ENCODE measurements at regions not wholly inside any gene's neighbourhood (a gene's known extent, or its start where the extent isn't known, plus 50 kb on each side); places are given as distances from the start of the nearest gene placed in this dataset.
"Not testable (repeated sequence)": the region's sequence is repeated elsewhere in the genome, so short reads cannot be mapped to it uniquely, and the experiment has no call there.

DNA sequence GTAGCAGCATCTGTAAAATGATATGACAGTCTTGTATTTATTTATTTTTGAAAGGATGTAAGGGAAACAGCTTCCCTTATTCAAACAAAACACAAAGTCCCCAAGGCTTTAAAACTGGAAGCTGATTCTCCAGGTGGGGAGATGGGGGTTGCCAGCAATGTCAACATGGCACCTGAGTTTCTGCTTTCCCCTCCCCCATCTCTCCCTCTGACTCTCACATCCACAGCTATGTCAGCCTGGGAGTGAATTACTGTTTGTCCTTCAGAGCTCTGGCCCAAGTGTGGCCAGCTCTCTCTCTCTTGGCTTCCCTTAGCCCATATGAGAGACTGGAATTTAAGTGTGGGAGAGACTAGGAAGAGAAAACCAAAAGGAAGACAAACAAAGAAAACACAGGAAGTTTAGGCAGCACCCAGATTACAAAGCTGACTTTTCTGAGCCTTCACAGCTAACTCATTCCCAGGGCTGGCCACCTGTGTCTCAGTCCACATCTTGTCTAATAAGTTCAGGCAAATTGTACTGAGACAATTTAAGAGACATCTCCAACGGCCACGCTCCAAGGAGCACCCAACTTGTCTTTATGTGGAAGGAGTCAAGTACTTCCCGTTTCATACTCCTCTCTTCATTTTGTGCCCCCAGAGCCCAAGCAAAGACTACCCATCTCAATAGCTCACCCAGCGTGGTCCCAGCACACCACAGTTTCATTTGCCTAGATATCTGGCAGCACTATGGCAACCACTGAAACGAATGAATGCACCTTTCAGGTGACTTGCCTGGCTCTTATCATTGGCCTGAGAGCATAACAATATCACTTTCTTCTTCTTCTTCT, 69.2 kb downstream of the SOX9 start:
- Histone ChIP-seq H3K9ac (ENCODE audit: low read depth in 2 of 2, low read length in 2 of 2) (no peak overlapping the region), H3K4me1 (no peaks in the 10 kb centered on the region), H3K27ac (no peak overlapping the region), H3K4me3 (no peak overlapping the region), H3K27me3 (no peaks in the 10 kb centered on the region), H3K36me3 (no peaks in the 10 kb centered on the region), H3K9me3 (no peaks in the 10 kb centered on the region)
- intact Hi-C loops (cut with DNase I): no loop called here
- TF ChIP-seq, protein P1, sequence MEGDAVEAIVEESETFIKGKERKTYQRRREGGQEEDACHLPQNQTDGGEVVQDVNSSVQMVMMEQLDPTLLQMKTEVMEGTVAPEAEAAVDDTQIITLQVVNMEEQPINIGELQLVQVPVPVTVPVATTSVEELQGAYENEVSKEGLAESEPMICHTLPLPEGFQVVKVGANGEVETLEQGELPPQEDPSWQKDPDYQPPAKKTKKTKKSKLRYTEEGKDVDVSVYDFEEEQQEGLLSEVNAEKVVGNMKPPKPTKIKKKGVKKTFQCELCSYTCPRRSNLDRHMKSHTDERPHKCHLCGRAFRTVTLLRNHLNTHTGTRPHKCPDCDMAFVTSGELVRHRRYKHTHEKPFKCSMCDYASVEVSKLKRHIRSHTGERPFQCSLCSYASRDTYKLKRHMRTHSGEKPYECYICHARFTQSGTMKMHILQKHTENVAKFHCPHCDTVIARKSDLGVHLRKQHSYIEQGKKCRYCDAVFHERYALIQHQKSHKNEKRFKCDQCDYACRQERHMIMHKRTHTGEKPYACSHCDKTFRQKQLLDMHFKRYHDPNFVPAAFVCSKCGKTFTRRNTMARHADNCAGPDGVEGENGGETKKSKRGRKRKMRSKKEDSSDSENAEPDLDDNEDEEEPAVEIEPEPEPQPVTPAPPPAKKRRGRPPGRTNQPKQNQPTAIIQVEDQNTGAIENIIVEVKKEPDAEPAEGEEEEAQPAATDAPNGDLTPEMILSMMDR (IDR thresholded peaks at IDR 0.05): no peak
- DNase-seq: no peak

DNA sequence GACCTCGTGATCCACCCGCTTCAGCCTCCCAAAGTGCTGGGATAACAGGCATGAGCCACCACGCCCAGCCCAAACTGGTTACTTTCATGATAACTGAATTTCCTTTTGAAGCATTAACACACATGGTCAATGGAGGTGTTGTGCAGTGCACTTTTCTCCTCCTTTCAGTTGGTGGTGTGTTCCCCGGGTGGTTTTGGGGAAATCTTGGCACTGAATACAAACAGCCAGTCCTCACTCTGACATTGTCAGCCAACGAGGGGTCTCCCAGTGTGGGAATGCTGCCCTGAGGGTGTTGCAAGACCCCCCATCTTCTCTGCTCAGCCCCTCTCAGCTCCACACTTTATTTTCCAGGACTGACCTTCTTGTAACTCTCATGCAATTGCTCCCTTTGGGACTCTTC, 70.5 kb downstream of the SOX9 start:
- DNase-seq: no peak
- H3K4me3 ChIP-seq: no peak overlapping the region
- H3K4me1 ChIP-seq: no peaks in the 10 kb centered on the region
- intact Hi-C loops (cut with DNase I): no loop called here
- H3K36me3 ChIP-seq: no peaks in the 10 kb centered on the region
- H3K9ac ChIP-seq (ENCODE audit: low read depth in 2 of 2, low read length in 2 of 2): no peak overlapping the region
- TF ChIP-seq, protein P1 (IDR thresholded peaks at IDR 0.05): no peak
- H3K27ac ChIP-seq: no peak overlapping the region
- H3K9me3 ChIP-seq: no peaks in the 10 kb centered on the region
- H3K27me3 ChIP-seq: no peaks in the 10 kb centered on the region

DNA sequence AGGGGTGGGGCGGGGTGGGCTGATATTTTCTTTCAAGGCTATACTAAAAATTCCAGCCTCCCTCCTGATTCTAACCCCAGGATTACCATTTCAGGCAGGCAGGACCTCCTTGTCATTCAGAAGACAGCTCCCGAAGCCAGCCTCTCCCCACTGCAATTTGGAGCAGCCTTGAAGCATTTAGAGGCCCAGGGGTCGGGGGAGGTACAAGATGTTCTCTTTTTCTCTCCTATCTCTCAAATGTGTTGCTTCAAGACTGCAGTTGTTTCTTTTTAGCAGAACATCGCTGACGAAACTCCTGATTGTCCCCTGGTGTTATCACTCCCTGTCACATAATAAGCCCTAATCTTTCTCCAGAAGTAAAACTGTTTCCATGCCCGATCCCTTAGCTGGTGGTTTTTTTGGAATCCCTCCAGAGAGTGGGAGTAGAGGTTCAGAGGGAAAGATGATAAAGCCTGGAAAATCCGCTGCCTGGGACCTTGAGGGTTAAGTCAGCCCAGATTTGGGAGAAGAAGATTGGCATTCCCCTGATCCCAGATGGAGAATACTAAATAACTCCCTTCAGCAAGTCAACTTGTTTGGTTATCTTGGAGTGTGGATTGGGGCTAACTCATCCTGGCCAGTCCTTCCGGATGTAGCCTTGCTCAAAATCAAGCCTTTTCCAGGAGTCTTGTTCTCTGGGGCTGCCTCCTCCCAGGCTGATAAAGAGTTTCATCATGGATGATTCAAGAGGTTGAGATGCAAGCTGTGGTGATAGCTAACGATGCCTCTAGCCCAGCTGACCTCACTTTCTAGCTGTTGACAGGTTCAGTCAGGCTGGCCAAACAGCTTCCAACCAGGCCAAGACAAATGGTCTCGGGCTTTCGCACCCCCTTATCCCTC, 71.3 kb downstream of the SOX9 start:
- Histone ChIP-seq H3K36me3 (no peaks in the 10 kb centered on the region), H3K9ac (ENCODE audit: low read depth in 2 of 2, low read length in 2 of 2) (no peak overlapping the region), H3K9me3 (no peaks in the 10 kb centered on the region), H3K27me3 (no peaks in the 10 kb centered on the region), H3K4me1 (no peaks in the 10 kb centered on the region), H3K4me3 (no peak overlapping the region), H3K27ac (no peak overlapping the region)
- DNase-seq: no peak
- intact Hi-C loops (cut with DNase I): no loop called here
- TF ChIP-seq, protein P1 (IDR thresholded peaks at IDR 0.05): no peak

DNA sequence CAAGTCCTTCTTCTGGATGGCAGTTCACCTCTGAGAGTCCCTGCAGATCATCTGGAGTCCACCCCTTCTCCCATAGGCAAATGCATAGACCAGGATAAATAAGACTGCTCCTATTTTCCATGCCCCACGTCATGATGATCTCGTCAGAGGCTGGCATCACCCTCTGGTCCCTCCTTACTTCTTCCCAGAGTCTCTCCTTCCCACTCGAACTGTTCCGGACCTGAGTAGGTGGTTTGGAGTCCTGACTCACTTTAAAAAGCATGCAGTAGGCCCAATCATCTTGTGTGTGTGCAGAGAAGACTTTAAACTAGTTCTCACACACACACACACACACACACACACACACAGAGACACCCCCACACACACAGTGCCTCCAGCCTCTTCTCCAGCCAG, 72.0 kb downstream of the SOX9 start:
- H3K36me3 ChIP-seq: no peaks in the 10 kb centered on the region
- H3K27ac ChIP-seq: no peak overlapping the region
- H3K27me3 ChIP-seq: no peaks in the 10 kb centered on the region
- TF ChIP-seq, protein P1 (IDR thresholded peaks at IDR 0.05): no peak
- H3K4me3 ChIP-seq: no peak overlapping the region
- no peak overlapping the region for H3K9ac ChIP-seq (ENCODE audit: low read depth in 2 of 2, low read length in 2 of 2)
- H3K9me3 ChIP-seq: no peaks in the 10 kb centered on the region
- intact Hi-C loops (cut with DNase I): no loop called here
- H3K4me1 ChIP-seq: no peaks in the 10 kb centered on the region
- DNase-seq: no peak

DNA sequence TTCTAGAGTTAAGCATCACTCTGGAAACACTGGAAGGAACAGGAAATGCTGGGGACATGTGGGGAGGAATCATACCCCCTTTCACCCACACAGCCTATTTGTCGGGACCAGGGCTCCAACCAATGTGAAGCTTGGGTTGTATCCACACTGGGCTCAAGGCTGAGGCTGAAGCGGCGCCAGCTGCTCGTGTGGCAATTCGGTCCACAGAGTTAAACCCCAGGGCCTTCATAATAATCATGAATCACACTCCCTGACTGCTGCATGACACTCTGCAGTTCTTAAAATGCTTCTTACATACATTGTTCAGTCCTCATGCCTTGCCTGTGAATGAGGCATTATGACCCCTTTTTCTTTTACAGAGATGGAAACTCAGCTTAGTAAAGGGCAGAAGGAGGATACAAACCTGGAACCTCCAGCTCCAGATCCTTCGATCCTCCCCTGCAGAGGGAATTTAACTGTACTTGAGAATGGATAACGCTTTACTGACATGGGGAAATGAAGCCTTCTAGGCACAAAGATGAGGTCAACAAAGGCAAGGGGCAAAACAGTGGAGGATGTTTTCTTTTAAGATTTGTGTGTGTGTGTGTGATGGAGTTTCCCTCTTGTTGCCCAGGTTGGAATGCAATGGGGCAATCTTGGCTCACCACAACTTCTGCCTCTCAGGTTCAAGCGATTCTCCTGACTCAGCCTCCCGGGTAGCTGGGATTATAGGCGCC, 72.7 kb downstream of the SOX9 start:
- Histone ChIP-seq H3K27ac (no peak overlapping the region), H3K9me3 (no peaks in the 10 kb centered on the region), H3K36me3 (no peaks in the 10 kb centered on the region), H3K9ac (ENCODE audit: low read depth in 2 of 2, low read length in 2 of 2) (no peak overlapping the region), H3K27me3 (no peaks in the 10 kb centered on the region), H3K4me3 (no peak overlapping the region), H3K4me1 (no peaks in the 10 kb centered on the region)
- intact Hi-C loops (cut with DNase I): no loop called here
- DNase-seq: no peak
- TF ChIP-seq, protein P1 (IDR thresholded peaks at IDR 0.05): no peak

DNA sequence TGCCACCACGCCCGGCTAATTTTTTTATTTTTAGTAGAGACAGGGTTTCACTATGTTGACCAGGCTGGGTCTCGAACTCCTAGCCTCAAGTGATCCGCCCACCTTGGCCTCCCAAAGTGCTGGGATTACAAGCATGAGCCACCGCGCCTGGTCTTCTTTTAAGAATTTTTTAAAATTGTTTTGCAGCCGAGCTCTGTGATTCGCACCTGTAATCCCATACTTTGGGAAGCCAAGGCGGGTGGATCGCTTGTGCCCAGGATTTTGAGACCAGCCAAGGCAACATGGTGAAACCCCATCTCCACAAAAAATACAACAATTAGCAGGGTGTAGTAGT, 73.3 kb downstream of the SOX9 start:
- H3K27me3 ChIP-seq; intact Hi-C loops (cut with DNase I); DNase-seq: not testable (repeated sequence)

More for the DNA sequence above, 73.3 kb downstream of the SOX9 start:
- not testable (repeated sequence) for H3K9me3 ChIP-seq; H3K36me3 ChIP-seq; H3K27ac ChIP-seq; H3K4me3 ChIP-seq; H3K4me1 ChIP-seq; H3K9ac ChIP-seq (ENCODE audit: low read depth in 2 of 2, low read length in 2 of 2)

Data from colonic mucosa (tissue), 4 donors.